Body of pancreas (tissue), 4 donors: ENCODE measurements at regions not wholly inside any gene's neighbourhood (a gene's known extent, or its start where the extent isn't known, plus 50 kb on each side); places are given as distances from the start of the nearest gene placed in this dataset.

Experiments
- POLR2A ChIP-seq, 3 donors: fragments of 450-650 bp; IDR thresholded peaks; one replicate each; pipeline ENCODE4 v1.6.1; 2016; ENCODE audit warnings: antibody characterized with exemption in 3 of 3, mild to moderate bottlenecking in 2 of 3
- TF ChIP-seq, protein P1 (sequence below), 7 experiments: fragments of 450-650 bp in 4 of 7; fragments of 200-600 bp in 3 of 7; sonication (generic) in 3 of 7; IDR thresholded peaks; one replicate each; pipeline ENCODE4 v1.5.1; 2016 to 2019; ENCODE audit warnings: antibody characterized with exemption in 7 of 7

GRCh38 chrX:117765211-117765610, 351.4 kb downstream of the KLHL13 start:
- no peak for TF ChIP-seq POLR2A (IDR thresholded peaks at IDR 0.05)
- TF ChIP-seq, protein P1, sequence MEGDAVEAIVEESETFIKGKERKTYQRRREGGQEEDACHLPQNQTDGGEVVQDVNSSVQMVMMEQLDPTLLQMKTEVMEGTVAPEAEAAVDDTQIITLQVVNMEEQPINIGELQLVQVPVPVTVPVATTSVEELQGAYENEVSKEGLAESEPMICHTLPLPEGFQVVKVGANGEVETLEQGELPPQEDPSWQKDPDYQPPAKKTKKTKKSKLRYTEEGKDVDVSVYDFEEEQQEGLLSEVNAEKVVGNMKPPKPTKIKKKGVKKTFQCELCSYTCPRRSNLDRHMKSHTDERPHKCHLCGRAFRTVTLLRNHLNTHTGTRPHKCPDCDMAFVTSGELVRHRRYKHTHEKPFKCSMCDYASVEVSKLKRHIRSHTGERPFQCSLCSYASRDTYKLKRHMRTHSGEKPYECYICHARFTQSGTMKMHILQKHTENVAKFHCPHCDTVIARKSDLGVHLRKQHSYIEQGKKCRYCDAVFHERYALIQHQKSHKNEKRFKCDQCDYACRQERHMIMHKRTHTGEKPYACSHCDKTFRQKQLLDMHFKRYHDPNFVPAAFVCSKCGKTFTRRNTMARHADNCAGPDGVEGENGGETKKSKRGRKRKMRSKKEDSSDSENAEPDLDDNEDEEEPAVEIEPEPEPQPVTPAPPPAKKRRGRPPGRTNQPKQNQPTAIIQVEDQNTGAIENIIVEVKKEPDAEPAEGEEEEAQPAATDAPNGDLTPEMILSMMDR (IDR thresholded peaks at IDR 0.05) = no peak
